GM19240 (cell line): ENCODE measurements at regions not wholly inside any gene's neighbourhood (a gene's known extent, or its start where the extent isn't known, plus 50 kb on each side); places are given as distances from the start of the nearest gene placed in this dataset.

Experiments used
- DNase-seq: peaks from one replicate; pipeline ENCODE4 v3.0.0; 2011; ENCODE audit warnings: low spot score; ENCODE audit not compliant: insufficient read length

GRCh38 chr5:116766470-116766947 is 191.9 kb upstream of the SEMA6A start:
- DNase-seq, result no peak

GRCh38 chr5:116765441-116765840 is 190.8 kb upstream of the SEMA6A start:
- no peak for DNase-seq

GRCh38 chr5:116764941-116765340 is 190.3 kb upstream of the SEMA6A start:
- no peak for DNase-seq

GRCh38 chr5:116763987-116764866 is 189.6 kb upstream of the SEMA6A start:
- peak; percentile 24 for DNase-seq

GRCh38 chr5:116759860-116760640 is 185.4 kb upstream of the SEMA6A start:
- DNase-seq, result no peak

- no peak for DNase-seq
These were observed 182.7 kb upstream of the SEMA6A start for GRCh38 chr5:116757326-116757725.

- DNase-seq, result no peak
These were observed 181.9 kb upstream of the SEMA6A start for GRCh38 chr5:116756531-116756930.

- DNase-seq, result no peak
These were observed 179.9 kb upstream of the SEMA6A start for GRCh38 chr5:116754556-116754955.

GRCh38 chr5:116751684-116752083 is 177.1 kb upstream of the SEMA6A start:
- DNase-seq, result no peak

- DNase-seq, result no peak
These were observed 176.3 kb upstream of the SEMA6A start for GRCh38 chr5:116750631-116751580.

GRCh38 chr5:116747881-116748280 is 173.3 kb upstream of the SEMA6A start:
- DNase-seq, result no peak

- DNase-seq, result no peak
These were observed 172.0 kb upstream of the SEMA6A start for GRCh38 chr5:116746668-116747067.

- DNase-seq, result no peak
These were observed 166.1 kb upstream of the SEMA6A start for GRCh38 chr5:116740771-116741170.

GRCh38 chr5:116739571-116739970 is 164.9 kb upstream of the SEMA6A start:
- DNase-seq, result no peak

GRCh38 chr5:116738615-116739261 is 164.1 kb upstream of the SEMA6A start:
- no peak for DNase-seq

- no peak for DNase-seq
These were observed 163.6 kb upstream of the SEMA6A start for GRCh38 chr5:116738239-116738614.

GRCh38 chr5:116736671-116737070 is 162.0 kb upstream of the SEMA6A start:
- no peak for DNase-seq

- DNase-seq, result no peak
These were observed 159.7 kb upstream of the SEMA6A start for GRCh38 chr5:116733991-116734975.

- DNase-seq, result no peak
These were observed 158.0 kb upstream of the SEMA6A start for GRCh38 chr5:116732591-116732990.

GRCh38 chr5:116731432-116731831 is 156.8 kb upstream of the SEMA6A start:
- no peak for DNase-seq
